ENCODE measurements at regions not wholly inside any gene's neighbourhood (a gene's known extent, or its start where the extent isn't known, plus 50 kb on each side); places are given as distances from the start of the nearest gene placed in this dataset.

- H4K20me1 ChIP-seq (replicated peaks in 1 of 2; ENCODE audit: control insufficient read depth in 1 of 2, insufficient read depth in 2 of 2, low read length in 2 of 2) = no peaks in the 10 kb centered on the region
- CTCF ChIA-PET (ENCODE audit: partially characterized antibody) = no interaction called here
- TF ChIP-seq TAF7 (optimal IDR thresholded peaks at IDR 0.05; ENCODE audit: borderline replicate concordance, low read depth, low read length) = no peak
- no peak for TF ChIP-seq KDM5A (IDR thresholded peaks at IDR 0.05; ENCODE audit: low read length)
- TF ChIP-seq CBX8 (IDR thresholded peaks at IDR 0.05; ENCODE audit: borderline replicate concordance, low read depth, low read length) = no peak
- no peak for TF ChIP-seq SAP30 (IDR thresholded peaks at IDR 0.05; ENCODE audit: insufficient read depth, insufficient replicate concordance, low read length)
- TF ChIP-seq ZNF274 (IDR thresholded peaks at IDR 0.05; ENCODE audit: borderline replicate concordance, extremely low read depth, low read length) = no peak
- no peak for TF ChIP-seq POU5F1 (IDR thresholded peaks at IDR 0.05; ENCODE audit: low read depth, low read length)
Measured at GRCh38 chr4:141548791-141549190, 87.6 kb upstream of the IL15 start.

More at GRCh38 chr4:141548791-141549190, 87.6 kb upstream of the IL15 start:
- Histone ChIP-seq H3K27me3 (replicated peaks in 1 of 4; ENCODE audit: control insufficient read depth in 3 of 4, extremely low read depth in 1 of 4, insufficient read depth in 3 of 4, low read length in 3 of 4) (no peaks in the 10 kb centered on the region), H3K18ac (ENCODE audit: extremely low read depth, low read length) (no peak overlapping the region), H3K23ac (ENCODE audit: insufficient read length) (no peak overlapping the region), H2BK12ac (ENCODE audit: low read depth, low read length) (no peak overlapping the region), H3K14ac (ENCODE audit: insufficient read length) (no peak overlapping the region), H2BK5ac (ENCODE audit: low read depth, low read length) (no peak overlapping the region), H3K56ac (replicated peaks; ENCODE audit: insufficient read length, low read depth, low read length) (no peak overlapping the region), H3K36me3 (ENCODE audit: control insufficient read depth in 2 of 4, insufficient read depth in 4 of 4, low read length in 3 of 4) (no peaks in the 10 kb centered on the region), H3K4me1 (replicated peaks in 1 of 4; ENCODE audit: control insufficient read depth in 3 of 4, insufficient read depth in 4 of 4, low read length in 3 of 4) (no peaks in the 10 kb centered on the region), H2BK15ac (ENCODE audit: low read length) (no peak overlapping the region), H3K4ac (replicated peaks; ENCODE audit: insufficient read length, low read depth, low read length) (no peak overlapping the region), H3K4me2 (ENCODE audit: insufficient read depth in 1 of 2, low read depth in 2 of 2, low read length in 2 of 2) (no peak overlapping the region), H2BK120ac (replicated peaks; ENCODE audit: low read depth, low read length) (no peak overlapping the region), H3K79me2 (ENCODE audit: control insufficient read depth in 1 of 2, insufficient read depth in 2 of 2, low read length in 2 of 2) (no peaks in the 10 kb centered on the region), H3K23me2 (ENCODE audit: low read depth, low read length) (no peaks in the 10 kb centered on the region), H3K9ac (replicated peaks in 1 of 4; ENCODE audit: extremely low read depth in 1 of 4, low read depth in 3 of 4, low read length in 3 of 4) (no peak overlapping the region), H3K79me1 (ENCODE audit: low read depth, low read length) (no peaks in the 10 kb centered on the region), H3K27ac (ENCODE audit: low read depth, low read length) (no peak overlapping the region), H2BK20ac (ENCODE audit: low read length) (no peak overlapping the region), H2AK5ac (ENCODE audit: low read depth, low read length) (no peak overlapping the region), H4K5ac (ENCODE audit: insufficient read length, low read depth, low read length) (no peak overlapping the region), H4K91ac (replicated peaks; ENCODE audit: insufficient read length, low read length) (no peak overlapping the region), H4K8ac (ENCODE audit: extremely low read depth, insufficient read depth, low read length) (no peak overlapping the region), H3K9me3 (ENCODE audit: insufficient read depth in 2 of 2, low read depth in 1 of 2, low read length in 1 of 2) (peaks cover 2 to 4% of the 10 kb centered on the region in 2 experiments; a peak in 1 of 4 replicates), H3K4me3 (ENCODE audit: extremely low read depth in 1 of 4, insufficient read depth in 2 of 4, low read depth in 3 of 4, low read length in 4 of 4) (no peak overlapping the region), H2AFZ (ENCODE audit: low read length) (no peak overlapping the region)
- DNase-seq (ENCODE audit: low read depth in 1 of 2, low spot score in 2 of 2) (no peak), FAIRE-seq (no peak)
- POLR2A ChIA-PET (ENCODE audit: partially characterized antibody) = no interaction called here

Data from H1 (cell line).